Uterus (tissue), 2 donors: ENCODE measurements at regions not wholly inside any gene's neighbourhood (a gene's known extent, or its start where the extent isn't known, plus 50 kb on each side); places are given as distances from the start of the nearest gene placed in this dataset.
"Not testable (repeated sequence)": the region's sequence is repeated elsewhere in the genome, so short reads cannot be mapped to it uniquely, and the experiment has no call there.

ENCODE experiments used
- POLR2A ChIP-seq, 2 donors: fragments of 450-650 bp; IDR thresholded peaks; one replicate each; pipeline ENCODE4 v1.6.1; 2016; ENCODE audit warnings: antibody characterized with exemption in 2 of 2, mild to moderate bottlenecking in 1 of 2, moderate library complexity in 1 of 2
- TF ChIP-seq, protein P1 (sequence below), 4 experiments: fragments of 200-600 bp in 2 of 4; fragments of 450-650 bp in 2 of 4; sonication (generic) in 2 of 4; IDR thresholded peaks; one replicate each; pipeline ENCODE4 v1.5.1; 2016 to 2019; ENCODE audit warnings: antibody characterized with exemption in 4 of 4, mild to moderate bottlenecking in 2 of 4, moderate library complexity in 1 of 4

- TF ChIP-seq, protein P1, sequence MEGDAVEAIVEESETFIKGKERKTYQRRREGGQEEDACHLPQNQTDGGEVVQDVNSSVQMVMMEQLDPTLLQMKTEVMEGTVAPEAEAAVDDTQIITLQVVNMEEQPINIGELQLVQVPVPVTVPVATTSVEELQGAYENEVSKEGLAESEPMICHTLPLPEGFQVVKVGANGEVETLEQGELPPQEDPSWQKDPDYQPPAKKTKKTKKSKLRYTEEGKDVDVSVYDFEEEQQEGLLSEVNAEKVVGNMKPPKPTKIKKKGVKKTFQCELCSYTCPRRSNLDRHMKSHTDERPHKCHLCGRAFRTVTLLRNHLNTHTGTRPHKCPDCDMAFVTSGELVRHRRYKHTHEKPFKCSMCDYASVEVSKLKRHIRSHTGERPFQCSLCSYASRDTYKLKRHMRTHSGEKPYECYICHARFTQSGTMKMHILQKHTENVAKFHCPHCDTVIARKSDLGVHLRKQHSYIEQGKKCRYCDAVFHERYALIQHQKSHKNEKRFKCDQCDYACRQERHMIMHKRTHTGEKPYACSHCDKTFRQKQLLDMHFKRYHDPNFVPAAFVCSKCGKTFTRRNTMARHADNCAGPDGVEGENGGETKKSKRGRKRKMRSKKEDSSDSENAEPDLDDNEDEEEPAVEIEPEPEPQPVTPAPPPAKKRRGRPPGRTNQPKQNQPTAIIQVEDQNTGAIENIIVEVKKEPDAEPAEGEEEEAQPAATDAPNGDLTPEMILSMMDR (IDR thresholded peaks at IDR 0.05) = not testable (repeated sequence)
- TF ChIP-seq POLR2A (IDR thresholded peaks at IDR 0.05) = not testable (repeated sequence)
Measured at GRCh38 chr18:14450637-14451009, 92.8 kb downstream of the POTEC start.
